GM19438 (cell line): ENCODE measurements at regions not wholly inside any gene's neighbourhood (a gene's known extent, or its start where the extent isn't known, plus 50 kb on each side); places are given as distances from the start of the nearest gene placed in this dataset.
A peak's percentile ranks its signal among the peaks of the same experiment; 100 is the strongest.

ENCODE experiments used
- ATAC-seq: cut with Tn5 transposase; IDR thresholded peaks from one replicate; pipeline ENCODE4 v1.9.1; 2021; ENCODE audit warnings: low read depth; ENCODE audit not compliant: unreplicated experiment

DNA sequence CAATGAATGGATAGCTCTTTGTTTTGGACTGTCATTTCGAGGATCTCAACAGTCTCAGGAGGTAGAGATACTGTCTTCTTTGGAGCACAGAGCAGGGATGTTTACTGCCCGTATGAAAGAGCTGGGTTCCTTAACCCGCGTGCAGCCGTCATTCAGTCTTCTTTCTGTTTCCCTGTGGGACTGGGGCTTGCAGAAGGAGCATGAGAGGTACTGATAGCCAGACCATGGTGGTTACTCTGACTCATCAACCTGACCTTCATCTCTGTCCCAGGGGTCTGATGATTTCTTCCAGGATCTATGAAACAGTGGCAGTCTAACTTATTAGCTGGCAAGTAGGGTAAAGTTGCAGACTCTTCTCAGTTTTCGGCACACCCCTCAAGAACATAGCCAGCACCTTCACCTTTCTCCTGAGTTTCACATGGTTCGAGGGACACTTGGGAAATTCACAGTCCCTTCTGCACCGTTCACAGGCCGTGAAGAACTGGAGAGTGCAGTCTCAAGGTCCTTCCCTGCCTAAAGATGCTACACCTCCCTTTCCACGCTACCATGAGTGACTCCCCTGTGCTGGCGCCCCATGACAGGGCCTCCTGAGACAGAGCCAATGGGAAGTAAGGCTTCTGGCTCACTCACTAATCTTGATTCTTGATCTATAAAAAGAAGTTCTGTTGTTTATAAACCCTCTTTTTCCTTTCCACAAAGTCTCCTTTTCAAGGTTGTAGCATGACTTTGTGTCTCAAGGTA, 226.2 kb downstream of the MC4R start:
- ATAC-seq = peak; percentile 93

DNA sequence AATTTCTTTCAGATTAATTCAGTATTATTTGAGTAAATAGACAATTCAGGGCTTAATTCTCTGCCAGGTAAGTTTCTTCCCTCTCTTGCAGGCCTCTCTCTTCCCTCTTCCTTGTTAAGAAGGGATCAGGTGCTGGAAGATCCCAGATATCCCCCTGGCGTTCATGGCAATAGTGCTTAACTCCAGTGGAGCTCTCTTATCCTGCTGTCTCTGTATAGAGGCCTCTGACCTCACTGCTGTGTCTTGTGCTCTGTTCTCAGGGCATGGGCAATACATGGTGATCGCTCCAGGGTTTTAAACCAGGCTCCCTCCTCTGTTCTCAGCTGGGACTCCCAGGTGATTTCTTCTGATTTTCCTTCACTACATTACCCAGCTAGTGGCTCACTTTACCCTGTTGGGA, 226.8 kb downstream of the MC4R start:
- ATAC-seq = peak; percentile 22

DNA sequence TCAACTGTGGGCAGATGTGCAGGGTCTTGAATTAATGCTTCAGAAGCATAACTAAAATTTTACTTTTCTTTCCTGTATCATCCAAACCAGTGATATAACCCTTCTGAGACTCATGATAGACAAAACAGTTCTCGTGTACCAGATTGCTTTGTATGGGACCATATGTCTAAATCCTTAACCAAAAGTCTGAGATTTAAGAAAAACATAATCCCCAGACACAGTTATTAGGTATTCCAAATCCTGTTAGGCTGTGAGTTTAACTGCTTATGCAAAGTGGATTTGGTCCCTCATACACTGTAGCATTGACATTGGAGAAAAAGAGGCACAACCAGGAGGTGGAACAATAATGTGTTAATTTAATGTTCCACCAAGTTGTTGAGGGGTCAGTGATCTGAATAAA, 235.0 kb downstream of the PMAIP1 start:
- no peak for ATAC-seq

DNA sequence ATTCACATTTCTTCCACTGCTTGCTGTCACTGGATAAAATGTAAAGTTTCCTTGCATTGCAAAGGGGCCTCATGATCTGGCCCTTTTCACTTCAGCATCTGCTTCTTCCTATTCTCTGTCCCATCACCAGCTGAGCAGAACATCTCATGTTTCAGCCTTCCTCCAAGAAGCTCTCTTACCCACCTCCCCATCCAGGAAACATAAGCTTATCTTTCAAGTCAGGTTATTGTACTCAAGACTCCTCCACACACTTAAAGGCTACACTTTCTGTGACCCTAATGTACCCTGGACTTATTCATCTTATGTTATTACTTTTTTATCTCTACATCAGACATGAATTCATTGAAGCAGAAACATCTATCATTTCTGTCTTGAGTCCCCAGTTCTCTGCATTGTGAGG, 230.5 kb downstream of the PMAIP1 start:
- ATAC-seq = no peak

DNA sequence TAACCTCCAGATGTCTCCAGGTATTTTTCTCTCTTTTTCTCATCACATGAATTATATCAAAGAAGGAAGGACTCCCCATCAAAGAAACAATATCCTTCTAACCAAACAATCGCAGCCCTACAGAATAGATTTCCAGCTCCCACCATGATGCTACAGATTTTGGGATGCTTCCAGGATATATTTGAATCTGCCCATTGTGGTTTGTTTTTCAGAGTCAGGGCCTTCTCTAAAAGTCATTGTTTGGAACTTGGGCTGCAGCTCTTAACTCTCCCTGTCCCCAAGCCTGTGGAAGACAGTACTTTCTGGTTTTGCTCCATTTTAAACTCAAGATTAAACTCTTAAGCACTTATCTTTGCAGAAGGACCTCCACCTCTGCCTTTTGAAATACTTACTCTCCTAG, 223.2 kb downstream of the PMAIP1 start:
- ATAC-seq = no peak

DNA sequence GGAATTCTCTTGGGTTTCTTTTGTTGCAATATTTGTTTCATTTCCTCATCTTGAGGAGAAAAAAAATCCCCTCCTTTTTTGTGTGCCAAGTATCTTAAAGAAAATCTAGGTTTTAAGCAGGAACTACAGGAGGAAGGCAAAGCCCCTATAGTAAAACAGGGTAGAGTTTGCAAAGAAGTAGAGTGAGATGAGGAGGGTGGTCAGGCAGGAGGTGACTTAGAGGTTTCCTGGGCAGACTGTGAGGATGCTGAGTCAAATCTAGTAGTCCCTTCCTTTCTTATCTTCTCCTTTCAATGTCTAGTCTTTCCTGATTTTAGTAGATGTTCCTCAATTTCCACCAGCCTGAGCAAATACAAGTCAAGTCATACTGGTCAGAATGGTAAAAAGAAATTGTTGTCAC, 222.5 kb downstream of the PMAIP1 start:
- no peak for ATAC-seq

DNA sequence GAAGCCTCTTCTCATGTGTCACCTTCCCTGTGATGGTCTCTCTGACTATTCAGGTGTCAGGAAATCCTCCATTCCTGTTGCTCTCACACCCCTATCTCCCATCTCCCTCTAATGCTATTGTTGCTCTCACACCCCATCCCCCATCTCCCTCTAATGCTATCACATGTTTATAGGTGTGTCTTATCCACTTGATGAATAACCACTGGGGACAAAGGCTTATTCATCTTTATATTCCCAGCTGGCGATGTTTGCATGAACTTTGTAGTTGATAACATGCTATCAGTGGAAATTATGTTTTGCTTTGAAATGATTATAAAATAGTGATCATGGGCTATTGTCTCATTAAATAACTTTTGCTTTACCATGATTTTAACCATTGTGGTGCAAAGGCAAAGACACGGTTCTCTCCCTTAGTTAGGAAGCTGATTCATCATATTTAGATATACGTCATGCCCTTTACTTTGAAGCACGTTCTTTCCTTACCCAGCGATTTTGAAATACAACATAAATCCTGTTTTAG, 220.5 kb downstream of the PMAIP1 start:
- ATAC-seq = no peak

DNA sequence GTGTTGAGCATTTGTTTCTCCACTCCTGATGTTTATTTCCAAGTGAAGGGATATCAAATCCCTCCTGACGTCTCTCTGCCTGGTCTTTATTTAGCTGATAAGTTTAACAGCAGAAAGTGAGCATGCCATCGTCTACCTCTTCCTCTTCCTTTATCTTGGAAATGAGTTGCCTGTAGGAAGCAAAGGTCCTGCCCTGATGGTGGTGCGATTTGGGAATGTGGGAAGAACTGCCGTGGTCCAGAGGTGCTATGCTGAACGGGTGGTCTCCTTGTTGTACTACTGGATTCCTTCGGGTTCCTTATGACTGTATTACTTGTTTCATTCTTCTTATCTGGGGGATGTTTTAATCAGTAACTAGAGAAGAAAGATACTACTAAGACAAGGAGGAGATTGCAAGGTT, 217.5 kb downstream of the PMAIP1 start:
- no peak for ATAC-seq

DNA sequence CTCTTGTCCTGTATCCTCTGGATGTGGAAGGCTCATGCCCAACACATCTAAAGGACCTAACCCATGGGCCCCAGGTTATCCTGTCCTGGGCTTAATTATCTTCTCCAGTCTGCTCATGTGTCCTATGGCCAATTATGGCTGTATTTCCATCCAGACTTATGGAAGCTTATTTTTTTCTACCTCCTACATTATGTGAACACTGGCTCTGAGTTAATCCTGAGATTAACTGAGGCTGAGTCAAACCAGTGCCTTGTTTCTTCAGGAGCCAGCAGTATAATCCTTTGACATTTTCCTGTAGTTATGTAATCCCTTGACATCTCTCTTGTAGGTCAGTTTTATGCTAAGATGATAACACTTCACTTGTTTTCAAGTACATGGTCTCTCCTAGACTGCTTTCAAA, 213.6 kb downstream of the PMAIP1 start:
- ATAC-seq = no peak

DNA sequence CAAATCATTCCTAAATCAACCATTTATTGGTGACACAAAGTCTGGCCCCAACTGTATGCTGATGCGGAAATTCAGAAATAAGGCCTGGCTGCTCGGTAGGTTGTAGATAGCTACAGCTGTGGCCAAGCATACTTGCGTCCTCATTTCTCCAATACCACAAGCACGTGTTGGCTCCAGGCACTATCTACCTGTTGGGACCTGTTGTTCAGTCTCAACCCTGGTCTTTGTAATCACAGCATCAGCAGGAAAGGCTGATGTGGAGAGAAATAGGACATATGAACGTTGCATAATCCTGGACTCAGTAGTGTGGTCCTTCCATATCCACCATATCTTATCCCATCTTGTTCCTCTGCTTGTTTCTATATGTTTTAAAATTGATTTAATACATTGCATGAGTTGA, 212.6 kb downstream of the PMAIP1 start:
- ATAC-seq = no peak

DNA sequence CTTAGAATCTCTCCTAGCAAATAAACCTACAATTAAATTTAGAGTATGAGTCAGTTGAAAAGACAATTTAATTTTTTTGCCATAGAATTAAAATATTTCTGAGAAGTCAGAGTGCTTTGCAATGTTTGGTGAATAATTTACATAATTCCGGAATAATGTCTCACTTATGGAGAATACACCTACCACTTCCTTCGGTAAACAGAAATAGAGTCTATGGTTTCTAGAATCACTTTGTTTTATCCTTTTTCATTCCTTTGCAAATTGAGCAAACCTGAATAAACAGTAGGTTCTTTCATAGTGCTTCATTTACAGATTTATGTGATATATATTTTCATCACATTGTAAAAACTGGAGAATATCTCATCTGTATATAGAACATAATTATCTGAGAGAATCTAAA, 211.7 kb downstream of the PMAIP1 start:
- no peak for ATAC-seq

DNA sequence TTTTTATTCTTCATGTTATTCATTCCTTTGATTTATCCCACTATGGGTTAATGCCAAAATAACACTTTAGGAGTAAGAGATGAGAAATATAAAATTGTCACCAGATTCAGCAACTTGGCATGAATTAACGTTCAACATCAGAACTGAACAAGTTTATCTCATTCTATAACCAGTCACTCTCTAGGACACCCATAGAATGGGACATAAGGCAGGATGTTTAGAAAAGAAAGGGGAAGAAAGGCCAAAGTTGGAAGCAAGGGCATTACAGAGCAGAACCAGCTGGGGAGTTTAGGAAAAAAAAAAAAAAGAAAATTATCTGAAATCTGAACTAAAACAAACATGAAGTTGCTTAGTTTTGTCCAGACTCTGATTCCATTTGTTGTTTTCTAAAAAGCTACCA, 211.0 kb downstream of the PMAIP1 start:
- no peak for ATAC-seq

DNA sequence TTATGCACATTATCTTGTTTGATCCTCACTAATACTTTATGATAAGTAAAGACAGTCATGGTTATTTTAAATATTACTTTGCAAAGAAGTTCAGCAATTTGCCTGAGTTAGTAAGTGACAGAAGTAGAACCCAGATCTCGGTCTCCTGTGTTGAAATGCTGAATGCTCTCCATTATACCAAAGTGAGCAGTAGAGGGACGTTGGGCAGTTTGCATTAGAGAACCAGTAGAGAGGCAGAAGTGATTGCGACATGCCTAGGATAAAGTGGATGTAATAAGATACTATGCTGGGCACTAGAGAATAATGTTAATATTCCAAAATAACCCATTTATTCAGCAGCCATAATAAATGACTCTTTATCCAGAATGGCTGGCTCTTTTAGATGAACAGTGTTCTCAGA, 201.0 kb downstream of the PMAIP1 start:
- no peak for ATAC-seq

DNA sequence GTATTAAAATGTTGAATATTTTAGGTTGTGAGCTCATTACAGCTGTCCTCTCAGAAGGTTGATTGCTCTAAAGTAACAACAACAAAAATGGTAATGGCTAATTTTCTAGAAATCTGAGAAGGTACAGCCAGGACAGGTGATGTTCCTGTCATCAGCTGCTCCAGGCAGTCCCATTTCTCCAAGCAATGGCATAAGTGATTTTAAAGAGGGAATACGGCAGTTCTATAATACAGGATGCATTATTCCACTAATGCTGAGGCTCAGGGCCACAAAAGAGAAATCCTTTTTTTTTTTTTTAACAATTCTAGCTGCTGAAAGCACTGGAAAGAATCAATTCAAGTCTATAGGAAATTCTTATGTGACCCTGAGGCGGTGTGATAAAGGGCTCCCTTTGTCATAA, 199.9 kb downstream of the PMAIP1 start:
- ATAC-seq = no peak

DNA sequence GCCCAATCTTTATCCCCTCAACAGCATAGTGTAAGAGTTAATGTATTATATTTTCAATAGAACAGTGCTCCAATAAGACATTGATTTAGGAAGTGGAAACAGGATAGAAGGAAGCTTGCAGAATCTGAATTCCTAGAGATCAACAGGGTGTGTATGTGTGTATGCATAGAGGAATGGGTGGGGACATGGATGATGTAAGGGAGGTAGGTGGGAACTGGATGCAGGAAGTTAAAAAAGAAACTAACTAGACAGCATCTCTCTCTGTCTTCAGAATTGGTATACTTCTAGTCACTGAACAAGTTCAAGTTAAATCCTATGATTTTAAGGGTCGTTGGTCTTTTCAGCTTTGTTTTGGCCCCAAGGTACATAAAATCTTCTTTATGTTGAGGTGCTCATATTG, 196.6 kb downstream of the PMAIP1 start:
- no peak for ATAC-seq

DNA sequence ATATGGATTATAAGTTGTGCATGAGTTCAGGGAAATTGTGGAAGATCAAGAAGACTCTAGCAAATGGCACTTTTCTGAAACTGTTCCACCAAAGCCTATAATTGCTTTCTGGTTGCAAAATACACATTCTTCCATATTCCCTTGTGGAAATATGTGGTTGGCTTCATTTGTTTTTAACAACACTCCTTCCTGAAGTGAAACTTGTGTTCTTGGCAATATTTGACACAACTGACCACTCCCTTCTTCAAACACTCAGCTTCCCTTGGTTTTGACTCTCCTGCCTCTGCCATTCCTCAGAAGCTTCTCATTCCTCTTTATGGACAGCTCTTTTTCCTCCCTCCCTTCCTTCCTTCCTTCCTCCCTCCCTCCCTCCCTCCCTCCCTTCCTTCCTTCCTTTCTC, 192.3 kb downstream of the PMAIP1 start:
- ATAC-seq = no peak

DNA sequence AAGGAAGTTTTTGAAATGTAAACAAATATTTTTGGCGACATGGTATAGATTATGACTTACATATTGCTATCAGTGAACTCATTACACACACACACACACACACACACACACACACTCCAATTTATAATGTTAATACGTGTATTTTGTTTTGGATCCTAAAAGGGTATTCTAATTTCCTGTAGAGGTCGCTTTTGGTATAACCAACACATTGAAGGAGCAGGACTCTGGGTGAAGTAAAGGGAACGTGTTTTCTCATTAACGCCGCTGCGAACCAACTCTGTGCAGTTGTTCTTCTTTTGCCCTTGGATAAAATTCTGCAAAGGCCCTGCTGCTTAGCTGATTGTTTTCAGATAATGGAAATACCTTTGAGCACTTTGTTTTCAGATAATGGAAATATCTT, 190.4 kb downstream of the PMAIP1 start:
- no peak for ATAC-seq

DNA sequence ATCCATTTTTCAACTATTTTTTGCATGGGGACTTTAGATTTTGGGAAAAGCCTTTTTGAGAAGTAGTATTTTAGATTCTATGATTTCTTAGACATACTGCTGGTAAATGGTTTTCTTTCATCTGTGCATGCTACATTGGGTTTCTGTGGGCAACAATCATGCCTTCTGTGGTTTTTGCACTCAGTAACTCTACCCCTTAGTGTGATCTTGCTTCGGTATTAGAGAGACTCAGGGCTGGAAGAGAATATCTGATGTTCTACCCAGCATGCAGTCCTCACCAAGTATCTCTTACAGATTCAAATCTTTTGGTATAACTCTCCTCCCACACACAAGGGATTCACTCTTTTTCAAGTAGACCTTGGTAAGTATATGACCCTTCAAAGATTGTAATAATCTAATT, 183.0 kb downstream of the PMAIP1 start:
- no peak for ATAC-seq

DNA sequence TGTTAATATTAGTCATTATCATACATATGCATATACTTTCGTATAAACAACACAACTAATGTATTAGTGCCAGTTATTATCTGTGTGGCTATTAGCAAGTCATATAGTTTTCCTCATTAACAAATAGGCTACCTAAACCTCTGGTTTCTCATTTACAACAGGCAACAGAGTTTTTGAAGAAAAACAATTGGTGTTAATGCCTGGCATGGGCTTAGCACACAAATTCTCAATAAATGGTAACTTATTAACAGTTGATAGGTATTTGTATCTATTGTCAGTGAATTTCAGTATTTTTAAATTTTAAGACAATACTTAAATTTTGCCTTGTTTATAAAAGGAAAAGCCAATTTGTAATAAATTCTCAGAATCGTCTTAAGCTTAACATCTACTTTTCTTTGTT, 182.5 kb downstream of the PMAIP1 start:
- ATAC-seq = no peak

DNA sequence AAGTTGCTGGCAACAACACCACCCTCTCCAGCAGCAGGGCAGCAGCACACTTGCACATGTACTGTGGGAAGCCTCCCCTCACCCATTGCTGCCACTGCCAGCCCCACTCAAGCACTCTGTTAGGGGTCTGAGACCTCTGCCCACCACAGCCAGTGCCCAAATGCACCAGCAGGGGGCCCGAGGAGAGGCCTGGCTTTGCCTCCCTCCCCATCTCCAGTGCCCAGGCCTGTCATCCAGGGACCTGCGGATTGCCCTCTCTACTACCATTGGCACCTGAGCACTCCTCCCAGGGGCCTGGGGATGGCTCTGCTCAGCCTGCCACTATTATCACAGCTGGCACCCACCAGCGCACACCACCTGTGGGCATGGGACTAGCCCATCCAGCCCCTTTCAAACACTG, 175.7 kb downstream of the PMAIP1 start:
- ATAC-seq = no peak

DNA sequence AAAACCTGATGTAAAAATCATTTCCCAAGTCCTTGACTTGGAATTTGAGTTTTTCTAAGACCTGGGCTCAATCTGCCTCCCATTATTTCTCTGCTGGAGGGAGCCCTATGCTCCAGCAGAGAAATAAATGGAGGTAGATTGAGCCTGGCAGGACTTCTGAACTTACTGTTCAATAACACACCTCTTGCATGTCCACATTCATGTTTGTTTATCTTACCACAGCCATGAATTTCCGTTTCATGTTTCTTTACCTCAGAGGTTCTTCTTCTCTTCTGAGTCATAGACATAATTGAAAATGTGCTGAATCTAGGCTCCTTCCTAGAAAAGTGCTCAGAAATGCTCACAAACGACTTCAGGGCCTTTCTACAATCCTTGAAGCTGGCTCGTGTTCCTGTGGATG, 170.8 kb downstream of the PMAIP1 start:
- no peak for ATAC-seq

DNA sequence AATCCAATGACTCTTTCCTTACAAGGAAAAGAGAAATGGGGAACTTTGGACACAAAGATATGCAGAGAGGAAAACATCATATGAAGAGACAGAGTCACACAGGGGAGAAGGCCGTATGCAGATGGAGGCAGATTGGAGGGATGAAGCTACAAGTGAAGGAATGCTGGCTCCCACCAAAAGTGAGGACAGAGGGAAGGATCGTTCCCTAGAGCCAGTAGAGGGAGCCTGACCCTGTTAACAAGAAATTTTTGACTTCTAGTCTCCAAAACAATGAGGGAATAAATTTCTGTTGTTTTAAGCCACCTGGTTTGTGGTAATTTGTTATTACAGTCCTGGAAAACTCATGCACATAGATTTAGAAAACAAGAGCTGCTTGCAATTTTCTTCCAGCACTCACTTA, 169.3 kb downstream of the PMAIP1 start:
- ATAC-seq = no peak
